Activated T-cell treated with anti-CD3 and anti-CD28 coated beads for 4 hours (primary cell): ENCODE measurements at regions not wholly inside any gene's neighbourhood (a gene's known extent, or its start where the extent isn't known, plus 50 kb on each side); places are given as distances from the start of the nearest gene placed in this dataset.
"Not testable (repeated sequence)": the region's sequence is repeated elsewhere in the genome, so short reads cannot be mapped to it uniquely, and the experiment has no call there.

ENCODE experiments used
- DNase-seq: peaks from one replicate; pipeline ENCODE4 v3.0.0-alpha.2; 2020

DNA sequence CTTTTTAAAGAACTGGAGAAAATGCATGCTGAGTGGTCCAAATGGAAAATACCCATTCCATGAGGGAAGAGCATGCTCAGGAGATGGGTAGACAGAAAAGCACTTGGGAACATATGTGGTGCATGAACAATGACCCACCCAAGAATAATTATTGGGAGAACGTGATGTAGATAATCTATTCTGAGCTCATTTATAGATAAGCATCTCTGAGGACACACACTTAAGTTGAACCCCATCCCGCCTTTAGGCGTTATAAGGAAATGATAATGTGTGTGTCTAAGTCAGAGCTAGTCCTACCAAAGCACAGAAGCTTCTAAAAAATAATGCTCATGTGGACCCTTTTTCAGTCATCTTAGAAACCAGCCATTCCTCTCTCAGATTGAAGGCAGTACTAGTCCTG lies 189.9 kb downstream of the KTN1 start:
- no peak for DNase-seq

DNA sequence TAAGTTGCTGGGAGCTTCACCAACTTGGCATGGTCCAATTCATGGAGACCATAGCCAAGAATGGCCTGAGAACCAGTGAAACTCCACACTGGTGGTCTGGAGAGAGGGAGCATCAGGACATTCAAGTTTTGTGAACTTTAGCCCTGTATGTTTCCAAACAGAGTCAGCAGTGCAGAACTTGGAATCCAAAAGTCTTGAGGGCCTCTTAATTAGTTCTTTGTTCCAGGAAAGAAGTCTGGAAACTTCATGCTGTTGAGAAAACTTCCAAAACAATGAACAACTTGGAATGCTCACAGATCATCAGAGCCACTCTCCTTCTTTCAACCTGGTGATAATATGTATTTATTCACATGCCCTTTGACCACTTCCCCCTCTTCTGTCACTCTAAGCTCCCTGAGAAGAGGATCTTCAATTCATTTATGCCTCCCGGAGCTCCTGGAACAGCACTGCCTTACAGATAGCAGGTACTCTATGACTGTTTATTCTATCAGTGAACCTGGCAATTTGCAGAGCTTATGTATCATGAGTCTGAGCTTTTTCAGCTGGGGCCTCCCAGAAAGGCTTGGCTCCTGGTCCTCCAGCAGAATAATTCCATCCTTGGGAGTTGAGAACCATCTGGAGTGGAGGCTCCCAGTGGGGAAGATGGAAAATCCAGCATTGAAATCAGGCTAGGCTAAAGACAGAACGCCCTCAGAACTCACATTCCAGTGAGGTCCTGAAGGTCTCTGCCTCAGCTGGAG lies 191.4 kb downstream of the KTN1 start:
- no peak for DNase-seq

DNA sequence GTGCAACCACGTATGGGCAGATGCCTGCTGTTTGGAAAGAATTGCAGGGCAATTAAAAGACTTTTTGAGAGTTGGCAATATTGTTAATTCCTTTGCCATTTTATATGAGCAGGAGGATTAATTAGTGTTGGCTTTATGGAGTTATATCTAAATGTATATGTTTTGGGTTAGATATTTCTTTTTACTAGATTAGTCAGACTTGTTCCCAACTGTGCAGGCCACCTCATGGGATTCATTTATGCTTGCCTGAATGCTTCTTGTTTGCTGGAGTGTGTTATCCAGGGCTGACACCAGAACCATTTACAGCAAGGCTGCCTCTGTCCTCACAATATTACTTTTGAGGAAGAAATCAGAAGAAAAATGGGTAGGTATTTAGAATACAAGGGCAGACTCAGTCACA lies 192.5 kb downstream of the KTN1 start:
- no peak for DNase-seq

DNA sequence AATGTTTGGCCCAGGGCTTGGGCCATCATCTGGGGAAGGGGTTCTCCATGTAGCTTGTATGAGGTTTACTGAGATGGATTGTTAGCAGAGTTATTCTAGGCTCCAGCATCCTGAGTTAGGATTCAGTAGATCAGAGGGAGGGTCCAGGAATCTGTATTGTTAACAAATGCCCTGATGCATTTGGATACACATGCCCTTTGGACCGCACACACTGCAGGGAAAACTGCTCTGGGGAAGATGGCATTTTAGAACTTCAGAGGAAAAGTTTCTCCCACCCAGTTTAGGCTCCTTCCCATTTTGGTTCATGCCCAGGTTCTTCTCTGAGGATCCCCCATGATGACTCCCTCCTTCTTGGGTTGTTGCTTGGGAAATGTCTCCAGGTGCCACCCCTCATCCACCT lies 193.3 kb downstream of the KTN1 start:
- no peak for DNase-seq

DNA sequence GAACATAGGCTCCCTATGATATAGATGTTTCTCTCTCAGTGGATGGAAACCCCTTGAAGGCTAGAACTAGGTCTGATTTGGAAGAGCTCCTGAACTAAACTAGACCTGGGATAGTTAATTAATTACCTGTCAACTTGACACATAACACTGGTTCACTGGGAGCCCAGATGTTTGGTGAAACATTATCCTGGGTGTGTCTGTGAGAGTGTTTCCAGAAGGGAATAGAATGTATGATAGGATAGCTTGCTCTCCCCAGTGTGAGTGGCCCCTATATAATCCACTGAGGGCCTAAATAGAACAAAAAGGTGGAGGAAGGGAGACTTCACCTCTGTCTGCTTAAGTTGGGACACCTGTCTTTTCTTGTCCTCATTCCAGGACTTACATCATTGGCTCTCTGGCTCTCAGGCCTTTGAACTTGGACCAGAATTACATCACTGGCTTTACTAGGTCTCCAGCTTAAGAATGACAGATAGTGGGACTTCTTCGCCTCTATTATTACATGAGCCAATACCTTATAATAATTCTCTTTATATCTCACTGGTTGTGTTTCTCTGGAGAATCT lies 194.1 kb downstream of the KTN1 start:
- DNase-seq = no peak

DNA sequence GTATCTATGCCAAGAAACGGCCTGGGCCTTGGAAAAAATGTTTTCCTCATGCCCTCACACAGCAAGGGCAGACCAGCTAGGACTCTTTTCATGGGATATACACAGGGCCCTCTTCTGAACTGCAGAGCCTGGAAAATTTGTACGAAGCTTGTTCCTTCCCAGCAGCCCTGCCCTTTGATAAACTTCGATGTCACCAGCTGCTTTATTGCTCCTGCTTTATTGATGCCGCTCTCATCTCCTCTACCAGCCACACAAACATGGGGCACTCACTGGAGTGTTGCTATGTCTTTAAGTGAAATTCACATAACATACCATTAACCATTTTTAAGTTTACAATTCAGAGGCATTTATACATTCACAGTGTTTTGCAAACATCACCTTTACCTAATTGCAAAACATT lies 197.9 kb downstream of the KTN1 start:
- no peak for DNase-seq

DNA sequence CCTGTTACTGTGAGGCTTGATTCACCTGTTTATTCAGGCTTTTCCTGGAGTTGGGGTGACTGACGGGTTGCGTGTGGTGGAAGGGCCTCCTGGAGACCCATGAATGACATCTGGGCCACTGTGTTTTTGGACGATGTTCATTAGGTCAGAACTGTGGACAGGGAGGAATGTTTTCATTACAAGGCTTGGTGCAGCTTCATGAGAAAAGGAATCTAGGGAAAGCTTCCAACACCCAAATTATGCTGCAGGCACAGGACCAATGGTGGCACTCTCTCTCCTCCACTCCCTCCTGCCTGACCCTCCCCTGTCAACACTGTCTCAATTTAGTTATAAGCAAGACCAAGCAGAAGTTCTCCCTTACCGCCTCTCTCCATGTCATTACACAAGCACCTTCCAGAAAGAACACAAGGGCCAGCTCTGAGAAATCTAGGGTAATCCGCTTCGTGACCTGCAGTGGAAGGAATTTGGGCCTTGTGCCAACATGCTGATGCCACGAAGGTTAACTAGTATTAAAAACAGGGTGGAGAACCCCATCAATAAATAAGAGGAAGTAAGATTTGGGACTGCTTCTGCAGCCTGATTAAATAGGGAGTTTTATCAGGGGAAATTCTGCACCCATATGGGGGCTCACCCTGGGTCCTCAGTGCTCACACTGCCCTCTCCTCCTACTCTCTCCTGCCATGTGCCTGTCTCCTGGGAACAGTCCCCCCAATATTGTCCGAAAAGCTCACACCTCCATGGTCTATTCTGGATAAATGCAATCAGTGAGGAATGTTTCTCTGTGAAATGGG lies 200.3 kb downstream of the KTN1 start:
- no peak for DNase-seq

DNA sequence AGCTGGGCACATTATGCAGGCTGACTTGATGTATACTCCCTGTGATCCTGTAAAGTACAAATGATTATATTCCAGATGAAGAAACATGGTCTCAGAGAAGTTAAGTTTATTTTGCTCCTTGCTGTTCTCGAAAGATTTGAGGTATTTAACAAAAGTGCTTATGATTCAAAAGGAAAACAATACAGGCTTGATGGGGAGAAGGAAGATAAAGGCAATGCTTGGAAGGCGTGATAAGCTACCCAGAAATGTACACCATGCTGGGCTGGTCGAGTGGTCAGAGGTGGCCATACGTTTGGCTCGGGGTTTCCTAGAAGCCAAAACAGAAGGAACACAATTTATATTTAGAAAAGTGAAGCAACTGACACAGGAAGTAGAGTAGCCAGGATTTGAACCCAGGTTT lies 201.0 kb downstream of the KTN1 start:
- no peak for DNase-seq

DNA sequence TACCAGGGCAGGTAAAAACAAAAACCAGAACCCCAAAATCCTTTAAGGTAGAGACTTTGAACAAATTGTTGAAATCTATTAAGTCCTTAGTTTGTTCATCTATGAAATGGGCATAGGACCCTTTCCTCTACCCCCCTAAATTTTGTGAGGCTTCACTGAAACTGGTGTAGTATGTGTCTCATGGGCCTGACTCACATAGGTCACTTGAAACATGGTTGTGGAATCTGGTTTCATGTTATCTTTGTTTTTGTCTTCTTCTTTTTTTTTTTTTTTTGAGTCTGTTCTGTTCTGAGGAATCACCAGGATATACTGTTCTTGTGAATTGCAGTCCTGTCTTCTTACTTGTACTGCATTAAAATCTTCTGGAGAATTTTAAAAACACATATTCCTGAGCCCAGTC lies 202.2 kb downstream of the KTN1 start:
- DNase-seq = no peak

DNA sequence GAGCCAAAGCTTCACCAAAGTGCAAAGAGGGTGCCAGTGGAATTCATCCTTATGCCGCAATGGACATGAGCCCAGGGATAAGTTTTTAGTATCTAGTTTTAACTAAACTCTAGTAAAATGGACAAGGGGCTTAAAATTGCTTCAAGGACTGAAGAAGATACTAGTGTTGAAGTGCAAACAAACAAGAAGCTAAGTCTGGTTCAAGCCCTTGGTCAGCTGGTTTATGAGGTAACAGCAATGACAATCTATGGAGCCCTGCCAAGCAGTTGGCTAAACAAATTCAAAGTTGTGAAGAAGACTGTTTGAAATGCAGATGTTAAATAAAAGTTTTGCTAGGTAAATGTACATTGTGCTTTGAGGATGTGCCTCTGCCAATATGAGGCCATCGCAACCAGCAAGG lies 209.4 kb downstream of the KTN1 start:
- DNase-seq = no peak

DNA sequence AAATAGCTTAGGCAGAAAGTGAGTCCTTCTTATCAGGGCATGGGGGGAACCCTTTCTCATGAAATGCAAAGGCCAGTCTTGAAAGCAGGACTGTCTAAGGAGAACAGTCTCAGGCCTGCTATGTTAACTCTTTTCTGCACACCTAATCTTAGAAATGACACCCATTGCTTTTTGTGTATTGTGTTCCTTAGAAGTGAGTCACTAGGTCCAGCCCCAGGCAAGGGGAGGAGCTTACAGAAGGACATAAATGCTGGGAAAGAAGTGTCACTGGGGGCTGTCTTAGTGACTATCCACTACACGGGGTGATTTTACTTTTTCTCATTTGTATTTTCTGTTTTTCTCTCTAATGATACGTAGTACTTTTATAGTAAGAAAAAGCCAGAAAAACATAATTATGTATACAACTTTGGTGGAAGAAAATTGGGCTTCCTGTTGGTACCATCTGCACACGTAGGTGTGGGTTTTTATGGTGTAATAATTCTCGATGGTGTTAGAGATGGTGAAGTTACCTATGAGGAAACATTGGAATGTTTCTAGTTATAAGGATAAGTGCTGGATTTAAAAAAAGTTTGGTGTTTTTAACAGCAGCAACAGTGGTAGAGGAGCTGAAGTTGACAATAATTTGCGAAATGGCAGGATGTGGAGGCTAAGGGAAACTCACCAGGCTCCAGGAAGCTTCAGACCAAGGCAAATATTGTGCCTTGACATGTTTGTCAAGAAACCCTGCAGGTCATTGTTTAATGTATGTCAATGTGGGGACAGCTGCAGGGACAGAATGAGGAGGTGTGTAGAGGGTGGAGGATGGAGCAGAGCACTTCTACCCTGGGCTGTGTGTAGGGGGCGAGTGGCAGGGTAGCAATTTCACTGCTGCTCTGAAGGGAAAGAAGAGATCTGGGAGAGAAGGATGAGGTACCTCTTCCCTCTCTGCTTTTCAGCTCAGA lies 214.9 kb downstream of the KTN1 start:
- no peak for DNase-seq

DNA sequence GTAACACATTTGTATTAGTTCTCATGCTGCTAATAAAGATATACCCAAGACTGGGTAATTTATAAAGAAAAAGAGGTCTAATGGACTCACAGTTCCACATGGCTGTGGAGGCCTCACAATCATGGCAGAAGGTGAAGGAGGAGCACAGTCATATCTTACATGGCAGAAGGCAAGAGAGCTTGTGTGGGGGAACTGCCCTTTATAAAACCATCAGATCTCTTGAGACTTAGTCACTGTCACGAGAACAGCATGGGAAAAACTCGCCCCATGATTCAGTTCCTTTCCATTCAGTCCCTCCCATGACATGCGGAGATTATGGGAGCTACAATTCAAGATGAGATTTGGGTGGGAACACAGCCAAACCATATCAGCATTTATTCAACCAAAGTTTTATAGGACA lies 216.5 kb downstream of the KTN1 start:
- not testable (repeated sequence) for DNase-seq

DNA sequence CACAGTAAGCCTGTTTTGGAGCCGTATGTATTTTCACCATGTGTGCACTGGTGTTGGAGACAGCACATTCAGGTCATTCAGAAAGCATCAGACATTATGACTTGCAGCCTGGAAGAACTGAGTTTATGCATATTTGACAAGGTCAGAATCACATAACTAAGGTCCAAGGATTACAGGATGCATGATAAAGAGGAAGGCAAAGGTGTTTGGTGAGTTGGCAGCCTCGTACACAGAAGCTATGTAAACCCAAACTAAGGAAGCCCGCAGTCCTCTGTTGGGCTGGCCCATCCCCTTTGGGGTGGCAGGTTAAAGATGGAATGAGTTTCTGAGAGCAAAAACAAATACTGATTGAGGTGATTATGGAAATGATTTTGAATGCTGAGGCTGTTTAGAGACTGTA lies 218.4 kb downstream of the KTN1 start:
- no peak for DNase-seq

DNA sequence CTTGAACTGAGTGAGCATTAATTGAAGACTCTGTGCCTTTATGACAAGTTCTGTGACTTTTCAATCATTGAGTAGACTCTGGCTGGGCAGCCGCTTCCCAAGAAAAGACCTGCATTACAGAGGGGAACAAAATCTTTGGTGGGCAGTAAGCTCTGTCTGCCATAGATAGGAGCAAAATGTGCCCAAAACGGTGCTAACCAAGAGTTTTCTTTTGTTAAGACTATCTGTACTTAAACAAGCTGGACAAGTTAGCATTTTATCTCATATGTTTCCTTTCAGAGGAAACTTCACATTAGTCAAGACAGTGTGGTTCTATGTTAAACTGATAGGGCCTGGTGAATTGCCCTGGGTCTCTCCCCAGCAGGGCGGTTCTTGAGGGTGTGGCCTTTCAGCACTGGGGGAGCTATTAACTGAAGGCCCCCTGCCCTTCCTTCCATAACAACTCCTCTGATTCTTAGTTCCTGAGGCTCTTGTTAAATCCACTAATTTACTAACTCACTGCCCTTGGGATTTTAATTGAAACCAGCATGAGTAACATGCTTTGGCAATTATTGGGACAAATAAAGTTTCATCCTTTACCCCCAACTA lies 219.6 kb downstream of the KTN1 start:
- no peak for DNase-seq

DNA sequence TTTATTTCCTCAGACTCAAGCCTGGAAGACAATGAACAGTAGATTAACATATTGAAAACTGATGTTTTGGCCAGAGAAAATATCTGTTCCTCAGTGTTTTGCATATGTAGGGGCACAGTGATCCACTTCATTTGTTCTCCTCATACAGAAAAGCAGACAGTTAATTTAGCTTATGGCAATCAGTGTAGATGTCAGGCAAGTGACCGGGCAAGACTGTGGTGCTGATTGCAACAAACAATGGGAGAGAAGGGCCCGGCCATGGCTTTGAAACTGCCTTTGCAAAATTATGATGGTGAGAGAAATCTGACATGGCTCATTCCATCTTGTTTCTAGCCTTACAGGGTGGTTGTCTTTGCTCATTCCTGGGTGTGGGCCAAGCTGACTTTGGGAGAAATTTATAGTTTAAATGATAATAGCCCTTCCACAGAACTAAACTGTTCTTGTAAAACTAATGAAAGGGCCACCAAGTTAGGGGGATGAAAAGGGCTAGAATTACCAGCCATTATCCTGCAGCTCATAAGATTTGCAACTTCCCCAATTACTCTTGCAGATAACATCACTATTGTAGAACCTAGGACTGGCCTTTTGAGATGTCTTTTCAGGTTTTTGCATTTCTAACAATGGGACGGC lies 220.3 kb downstream of the KTN1 start:
- DNase-seq = no peak

DNA sequence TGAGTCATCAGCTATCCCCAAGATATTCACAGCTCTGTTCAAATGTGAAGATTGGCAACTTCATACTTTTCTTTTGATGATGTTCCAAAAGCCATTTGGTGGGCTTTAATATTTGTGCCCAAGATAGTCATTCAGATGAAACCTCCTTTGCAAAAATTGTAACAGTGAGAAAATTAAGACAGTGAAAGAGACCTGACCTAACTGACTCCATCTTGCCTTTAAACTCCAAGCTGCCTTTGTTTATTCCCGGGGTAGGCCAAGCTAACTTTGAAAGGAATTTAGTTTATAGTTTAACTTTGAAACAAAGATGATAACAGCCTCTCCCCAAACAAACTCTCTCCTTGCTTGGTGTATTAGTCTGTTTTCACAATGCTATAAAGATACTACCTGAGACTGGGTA lies 221.1 kb downstream of the KTN1 start:
- no peak for DNase-seq

DNA sequence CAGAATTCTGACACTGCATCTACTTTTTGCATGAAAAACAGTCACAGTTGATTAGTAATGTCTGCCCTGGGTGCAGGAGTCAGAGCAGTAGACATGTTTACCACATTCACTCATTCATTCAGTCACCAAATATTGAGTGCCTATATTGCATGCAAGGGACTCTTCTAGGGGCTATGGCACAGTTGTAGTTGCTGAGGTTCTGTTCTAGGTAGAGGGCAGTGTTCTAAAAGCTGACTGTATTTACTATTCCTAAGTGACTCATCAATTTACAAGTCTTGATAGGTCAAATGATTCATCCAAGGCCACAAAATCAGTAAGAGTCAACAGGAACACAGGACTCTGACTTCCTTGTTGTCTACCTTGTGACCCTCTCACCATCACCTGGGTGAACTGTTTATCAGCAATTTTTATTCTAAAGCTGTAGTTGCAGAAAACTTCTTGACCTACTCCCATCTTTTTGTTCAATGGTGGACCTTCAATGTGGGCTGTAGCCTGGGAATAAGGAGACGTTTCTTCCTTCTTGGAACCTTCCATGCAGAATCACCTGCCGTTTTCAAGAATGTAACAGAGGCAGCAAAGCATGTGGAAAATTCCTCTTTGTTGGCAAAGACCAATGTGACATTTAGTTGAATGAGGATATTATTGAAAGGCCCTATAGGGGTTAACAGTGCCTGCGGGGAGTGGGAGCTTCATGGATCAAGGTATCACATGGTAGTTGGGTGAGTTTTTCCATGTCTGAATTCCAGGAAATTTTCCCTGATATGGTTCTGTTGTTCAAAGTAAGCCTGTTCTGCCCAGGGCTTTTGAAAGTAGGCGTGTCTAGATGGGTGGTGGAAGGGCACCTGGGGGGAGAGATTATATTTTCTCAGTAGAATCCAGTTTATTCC lies 223.2 kb downstream of the KTN1 start:
- DNase-seq = no peak

DNA sequence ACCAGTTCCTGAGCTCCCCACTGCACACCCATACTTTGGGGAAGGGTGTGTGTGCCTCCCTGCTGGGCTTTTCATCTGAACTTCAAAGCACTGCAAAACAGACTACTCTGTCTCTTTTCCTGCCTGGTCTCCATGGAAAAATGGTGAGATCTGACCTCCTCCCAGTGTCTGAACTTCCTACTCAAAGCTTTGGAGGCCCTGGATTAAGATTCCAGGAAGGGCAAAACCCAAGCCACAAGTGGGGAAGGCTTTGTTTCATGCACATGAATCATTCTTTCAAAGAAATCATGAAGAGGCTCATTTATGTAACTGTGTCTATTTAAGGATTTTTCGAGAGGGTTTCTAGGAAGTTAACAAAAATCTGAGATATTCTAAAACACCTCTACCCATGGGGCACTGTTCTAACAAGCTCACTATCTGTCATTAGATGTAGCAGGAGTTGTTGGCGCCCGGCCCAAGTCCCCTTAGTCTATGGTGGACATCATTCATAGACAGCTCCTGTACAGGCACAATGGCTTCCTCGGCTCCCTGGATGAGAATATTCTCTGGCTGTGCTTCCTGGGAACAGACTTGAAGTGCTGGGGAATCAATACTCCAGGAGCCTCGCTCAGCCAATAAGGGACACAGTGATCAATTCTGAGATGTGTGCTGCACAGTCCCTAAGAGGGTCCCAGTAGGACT lies 224.0 kb downstream of the KTN1 start:
- no peak for DNase-seq

DNA sequence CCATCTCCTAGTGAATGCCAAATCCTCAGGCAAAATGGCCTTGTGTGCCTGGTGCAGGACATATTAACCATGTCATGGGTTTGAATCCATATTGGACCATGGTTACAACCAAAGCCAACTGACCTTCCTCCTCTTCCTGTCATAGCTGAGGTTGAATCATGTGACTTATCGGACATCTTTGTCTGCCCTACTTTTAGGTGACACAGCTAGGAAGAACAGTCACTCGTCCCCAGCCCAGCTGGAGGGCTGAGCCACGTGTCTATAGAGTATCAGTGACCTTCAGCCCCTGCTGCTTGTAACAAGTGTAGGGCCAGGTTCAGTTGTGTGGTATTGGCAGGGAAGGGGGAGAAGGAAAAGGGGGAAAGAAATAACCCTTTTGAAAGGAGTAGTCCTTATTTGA lies 225.2 kb downstream of the KTN1 start:
- no peak for DNase-seq

DNA sequence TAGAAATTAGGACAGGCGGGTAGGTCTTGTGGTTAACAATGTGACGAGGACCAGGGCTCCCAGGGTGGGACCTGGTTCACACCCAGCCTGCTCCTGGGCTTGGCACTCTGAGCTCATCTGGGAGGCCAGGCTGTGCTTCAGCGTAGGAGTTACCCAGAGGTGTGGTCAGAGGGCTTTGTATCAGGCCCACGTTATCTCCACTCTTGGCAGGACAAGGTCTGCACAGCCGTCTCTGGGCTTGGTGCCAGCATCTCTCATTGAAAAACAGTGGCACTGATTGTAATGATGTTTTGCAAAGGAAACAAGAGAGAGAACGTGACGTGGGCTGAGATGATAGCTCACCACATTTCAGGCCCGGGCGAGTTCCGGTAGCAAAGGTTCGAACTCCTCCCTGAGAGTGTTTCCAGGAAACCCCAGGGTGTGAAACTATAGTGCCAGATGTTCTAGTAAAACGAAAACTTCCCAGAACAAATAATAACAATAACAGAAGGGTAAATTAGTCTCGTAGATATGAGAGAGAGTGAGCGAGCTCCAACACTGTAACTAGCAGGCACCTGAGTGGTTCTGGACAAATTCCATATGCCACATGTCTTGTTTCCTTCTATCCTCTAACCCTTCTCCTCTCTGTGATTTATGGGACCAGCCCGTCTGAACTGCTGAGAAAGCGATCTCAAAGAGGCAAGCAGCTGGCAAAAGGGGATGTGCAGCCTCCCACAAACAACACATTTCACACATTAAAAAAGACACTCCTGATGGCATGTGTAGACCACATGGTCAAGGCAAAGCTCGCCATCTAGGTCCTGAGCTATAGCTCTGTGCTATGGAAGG lies 227.3 kb downstream of the KTN1 start:
- peak; percentile 46 for DNase-seq
